Lung microvascular endothelial cell (primary cell): ENCODE measurements at regions not wholly inside any gene's neighbourhood (a gene's known extent, or its start where the extent isn't known, plus 50 kb on each side); places are given as distances from the start of the nearest gene placed in this dataset.

Source experiments
- DNase-seq, 2 donors: peaks; one replicate each; pipeline versions ENCODE4 v3.0.0 to v3.0.0-alpha.2; 2010; ENCODE audit warnings: low read depth in 2 of 2

DNA sequence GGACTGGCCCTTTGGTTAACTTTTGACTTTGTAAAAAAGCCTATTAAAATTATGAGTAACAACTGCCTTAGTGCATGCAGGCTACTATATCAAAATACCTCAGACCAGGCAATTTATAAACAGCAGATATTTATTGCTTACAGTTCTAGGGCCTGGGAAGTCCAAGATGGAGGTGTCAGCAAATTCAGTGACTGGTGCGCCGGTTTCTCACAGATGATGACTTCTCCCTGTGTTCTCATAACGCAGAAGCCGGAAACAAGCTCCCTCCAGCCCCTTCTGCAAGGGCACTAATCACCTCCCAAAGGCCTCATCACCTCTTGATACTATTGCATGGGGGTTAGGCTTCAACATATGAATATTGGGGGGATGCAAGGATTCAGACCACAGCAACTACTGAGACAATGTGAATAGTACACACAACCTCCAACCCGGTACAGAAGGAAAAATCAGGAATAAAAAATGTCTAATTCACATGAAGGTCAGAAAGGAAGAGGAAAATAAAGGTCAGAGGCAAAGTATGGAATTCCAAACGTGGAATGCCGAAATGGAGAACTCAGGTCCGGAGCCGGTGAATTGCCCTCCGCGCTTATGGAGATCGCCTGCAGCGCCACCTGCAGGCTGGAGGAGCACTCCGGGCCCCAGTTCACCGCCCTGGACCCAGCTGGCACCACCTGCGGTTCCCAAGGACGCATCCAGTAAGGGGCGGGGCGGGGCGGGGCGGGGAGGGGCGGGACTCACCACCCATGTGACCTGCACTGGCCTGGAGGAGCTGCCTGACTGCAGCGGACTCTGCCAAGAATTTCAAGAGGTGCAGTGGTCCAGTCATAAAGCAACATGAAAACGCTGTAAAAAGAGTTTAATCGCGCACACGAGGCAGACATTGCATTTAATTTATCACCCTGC lies 203.4 kb downstream of the KIF26A start:
- DNase-seq, result peak in 1 of 2 donors; percentile 66

DNA sequence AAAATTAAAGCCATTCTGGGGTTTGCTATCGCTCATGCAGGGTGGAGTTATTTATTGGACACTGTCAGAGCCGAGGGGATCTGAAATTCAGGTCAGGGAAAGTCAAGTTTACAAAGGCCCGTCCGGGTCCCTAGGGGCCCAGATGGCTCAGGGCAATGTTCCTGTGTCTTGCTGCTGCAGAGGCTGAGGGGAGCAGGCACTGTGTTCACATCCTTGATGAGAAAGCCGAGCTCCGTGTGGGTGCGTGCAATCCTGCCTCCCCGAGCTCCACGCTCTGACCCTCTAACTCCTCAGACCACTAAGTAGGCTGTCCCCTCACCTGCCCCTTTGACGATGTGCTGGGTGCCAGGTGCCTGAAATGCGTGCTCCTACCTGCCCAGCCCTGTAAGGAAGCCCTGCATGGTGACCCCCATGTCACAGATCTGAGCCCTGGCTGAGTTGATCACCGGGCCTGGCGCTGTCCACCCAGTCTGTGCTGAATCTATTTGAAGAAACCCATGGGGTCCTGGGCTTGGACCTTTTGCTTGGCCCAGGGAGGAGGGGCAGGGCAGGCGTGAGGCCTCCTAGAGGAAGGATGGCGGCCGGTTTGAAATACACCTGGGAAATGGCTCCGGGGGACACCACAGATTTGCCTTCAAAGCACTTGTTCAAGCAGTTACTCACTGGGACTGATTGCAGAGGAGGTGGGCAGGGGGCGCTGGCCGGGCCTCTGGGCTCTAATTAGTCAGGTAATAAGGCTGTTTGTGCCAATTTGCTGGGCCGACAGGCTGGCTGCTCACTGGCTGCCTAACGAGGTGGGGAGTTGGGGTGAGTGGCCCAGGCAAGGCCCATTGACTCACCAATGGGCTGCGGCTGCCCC lies 204.3 kb downstream of the KIF26A start:
- DNase-seq, result no peak

DNA sequence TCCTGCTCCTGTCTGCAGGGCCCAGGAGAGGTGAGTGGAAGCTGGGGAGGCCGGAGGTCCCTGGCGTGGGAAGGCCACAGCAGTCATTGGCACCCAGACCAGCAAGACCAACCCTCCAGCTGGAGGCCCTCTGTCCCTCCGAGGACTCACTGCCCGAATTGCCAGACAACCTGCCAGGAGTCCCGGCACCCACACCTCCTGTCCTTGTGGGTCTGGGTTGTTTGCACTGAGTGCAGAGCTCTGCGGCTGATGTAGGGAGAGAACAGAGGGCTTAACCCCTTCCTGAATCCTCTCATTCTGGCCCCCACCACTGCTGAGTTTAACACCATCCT lies 204.9 kb downstream of the KIF26A start:
- DNase-seq, result no peak

DNA sequence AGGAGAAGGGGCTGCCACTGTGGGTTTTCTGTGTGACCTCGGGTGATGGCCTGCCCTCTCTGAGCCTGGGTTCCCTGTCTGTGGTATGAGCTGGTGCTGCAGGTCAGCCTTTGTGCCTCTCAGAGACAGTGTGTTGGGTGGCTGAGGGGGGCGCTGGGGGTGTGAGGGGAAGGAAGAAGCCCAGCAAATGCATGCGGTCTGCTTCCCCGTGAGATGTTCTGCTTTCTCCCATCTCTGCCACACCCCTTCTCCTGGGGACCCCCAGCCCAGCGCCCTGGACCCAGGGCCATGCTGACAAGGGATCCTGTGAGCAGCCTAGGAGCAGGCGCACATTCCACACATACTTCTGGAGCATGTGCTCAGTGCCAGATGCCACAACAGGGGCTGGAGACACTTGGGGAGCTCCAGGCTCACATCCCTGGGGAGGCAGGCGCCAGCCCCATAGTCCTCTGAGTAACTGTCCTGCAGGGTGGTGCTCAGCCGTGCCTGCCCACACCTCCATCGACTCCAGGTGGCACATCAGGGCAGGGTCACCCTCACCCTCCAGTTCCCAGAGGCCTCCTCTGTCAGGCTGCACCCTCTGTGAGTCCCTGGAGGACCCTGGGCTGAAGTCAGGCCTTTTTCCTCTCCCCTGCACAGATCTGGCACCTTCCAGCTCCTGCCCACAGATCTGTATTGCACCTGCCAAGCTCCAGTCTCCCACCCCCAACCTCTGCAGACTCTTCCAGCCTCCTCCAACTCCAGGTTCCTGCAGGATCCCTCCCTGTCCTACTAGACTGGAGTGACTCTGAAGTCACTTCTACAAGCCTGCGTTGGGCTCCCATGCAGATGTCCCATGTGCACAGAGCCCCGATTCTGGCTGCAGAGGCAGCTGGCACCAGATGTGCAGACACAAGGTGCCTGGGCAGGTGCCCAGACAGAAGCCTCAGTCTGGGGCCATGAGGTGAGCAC lies 205.6 kb downstream of the KIF26A start:
- no peak for DNase-seq

DNA sequence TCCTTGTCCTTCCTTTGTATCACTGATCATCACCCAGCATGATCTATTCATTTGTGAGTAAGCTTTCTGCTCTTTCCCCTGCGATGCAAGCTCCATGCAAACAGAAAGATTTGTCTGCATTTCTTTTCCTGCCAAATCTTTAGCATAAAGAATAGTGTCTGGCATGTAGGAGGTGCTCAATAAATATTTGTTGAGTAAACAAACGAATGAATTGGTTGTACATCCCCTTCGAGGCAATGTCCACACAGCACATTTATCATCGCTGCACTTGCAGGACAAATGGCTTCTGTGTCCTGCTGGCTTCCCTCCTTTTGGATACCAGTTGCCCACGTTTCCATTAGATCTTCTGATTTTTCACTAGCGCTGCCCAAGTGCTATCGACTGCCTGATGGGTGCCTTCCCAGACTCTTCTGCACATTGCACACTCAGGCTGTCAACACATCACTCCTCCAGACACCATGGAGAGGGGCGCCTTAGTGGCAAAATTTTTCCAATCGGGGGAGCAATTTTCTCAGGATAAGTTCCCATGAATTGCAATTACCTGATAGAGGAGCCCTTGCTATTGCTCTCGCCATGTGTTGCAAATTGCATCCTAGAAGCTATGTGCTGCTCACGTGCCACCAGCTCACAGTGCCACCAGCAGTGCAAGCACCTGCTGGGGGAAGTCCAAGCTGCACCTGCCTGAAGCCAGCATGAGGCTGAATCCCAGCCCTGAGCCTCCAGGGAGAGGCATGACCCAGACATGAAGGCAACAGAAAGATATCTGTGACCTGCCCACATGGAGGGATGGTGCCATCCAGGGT lies 206.6 kb downstream of the KIF26A start:
- no peak for DNase-seq

DNA sequence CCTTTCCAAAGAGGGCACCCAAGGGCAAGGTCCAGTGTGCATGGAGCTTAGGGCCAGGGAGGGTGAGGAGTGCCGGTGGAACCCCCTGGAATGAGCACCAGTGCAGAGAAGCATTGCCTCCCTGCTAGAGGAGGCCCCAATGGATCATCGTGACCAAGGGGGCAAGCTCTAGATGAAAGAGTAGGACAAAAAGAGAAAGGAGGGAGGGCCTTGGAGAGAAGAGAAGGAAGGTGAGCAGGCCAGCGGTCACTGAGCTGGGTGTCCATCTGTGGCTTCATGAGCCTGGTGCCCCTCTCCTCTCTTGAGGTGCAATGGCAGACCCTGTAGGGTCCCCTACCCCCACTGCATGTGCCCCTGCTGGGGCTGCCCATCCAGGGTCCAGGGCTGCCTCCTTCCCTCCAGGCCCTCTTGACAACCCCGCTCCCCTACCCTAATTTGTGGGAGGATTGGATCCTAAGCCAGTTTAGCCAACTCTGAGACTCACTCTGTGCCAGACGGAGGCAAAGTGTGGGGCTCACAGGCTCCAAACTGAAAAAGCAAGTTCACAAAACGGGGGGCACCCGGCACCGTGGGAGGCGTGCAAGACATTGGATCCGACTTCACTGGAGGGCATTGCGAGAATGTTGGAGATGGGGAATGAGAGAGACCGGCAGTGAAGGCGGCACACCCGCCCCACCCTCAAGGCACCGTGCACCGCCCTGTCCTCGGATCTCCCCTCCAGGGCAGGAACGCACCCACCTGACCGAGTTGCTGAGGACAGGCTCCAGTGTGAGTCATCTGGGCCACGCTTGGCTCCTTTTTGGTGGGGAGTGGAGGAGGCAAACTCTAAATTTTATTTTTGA lies 207.5 kb downstream of the KIF26A start:
- DNase-seq, result no peak

DNA sequence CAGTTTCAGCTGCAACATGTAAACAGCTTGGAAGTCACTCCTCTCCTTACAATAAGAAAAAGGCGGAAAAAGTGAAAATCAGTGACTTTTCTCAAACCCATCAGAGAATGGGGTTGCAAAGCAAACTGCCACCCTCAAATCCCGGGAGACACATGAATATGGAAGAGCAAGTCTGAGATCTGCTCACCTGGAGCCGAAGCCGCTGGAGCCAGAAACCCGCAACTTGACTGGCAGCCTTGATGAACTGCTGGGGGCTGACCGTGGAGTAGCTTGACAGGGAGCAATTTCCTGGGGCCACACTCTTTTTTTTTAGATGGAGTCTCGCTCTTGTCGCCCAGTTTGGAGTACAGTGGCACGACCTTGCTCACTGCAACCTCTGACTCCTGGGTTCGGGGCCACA lies 208.2 kb downstream of the KIF26A start:
- DNase-seq, result no peak

DNA sequence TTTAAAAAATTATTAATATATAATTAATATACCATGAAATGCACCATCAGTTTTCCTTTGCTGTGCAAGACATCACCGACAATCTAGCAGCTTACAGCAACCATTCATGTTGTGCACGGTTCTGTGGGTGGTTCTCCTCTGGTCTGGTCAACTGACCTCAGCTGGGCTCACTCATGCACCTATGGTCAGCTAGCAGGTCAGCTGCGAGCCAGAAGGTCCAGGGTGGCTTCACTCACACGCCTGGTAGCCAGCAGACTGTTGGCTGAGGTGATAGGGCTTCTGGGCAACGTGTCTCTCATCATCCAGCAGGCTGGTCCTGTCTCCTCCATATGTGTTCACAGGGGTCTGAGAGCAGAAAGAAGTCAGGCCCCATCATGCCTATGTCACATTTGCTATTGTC lies 210.4 kb downstream of the KIF26A start:
- no peak for DNase-seq

DNA sequence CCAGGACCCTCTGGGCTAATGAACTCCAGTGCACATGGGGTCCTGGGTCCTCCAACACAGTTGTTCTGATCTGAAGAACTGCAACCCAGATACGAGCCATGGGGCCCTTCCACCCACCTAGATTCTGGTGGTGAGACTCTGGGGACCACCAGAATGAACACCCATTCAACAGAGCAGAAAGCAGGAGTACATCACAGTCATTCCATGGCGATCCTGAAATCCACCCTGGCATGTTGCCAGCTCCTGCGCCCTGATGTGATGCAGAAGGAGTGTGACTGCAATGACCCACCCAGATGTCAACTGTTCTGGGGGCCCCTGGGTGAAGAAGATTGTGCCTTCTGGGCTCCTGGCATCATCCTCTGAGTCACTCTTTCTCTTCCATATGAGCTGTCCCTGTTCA lies 211.6 kb downstream of the KIF26A start:
- no peak for DNase-seq

DNA sequence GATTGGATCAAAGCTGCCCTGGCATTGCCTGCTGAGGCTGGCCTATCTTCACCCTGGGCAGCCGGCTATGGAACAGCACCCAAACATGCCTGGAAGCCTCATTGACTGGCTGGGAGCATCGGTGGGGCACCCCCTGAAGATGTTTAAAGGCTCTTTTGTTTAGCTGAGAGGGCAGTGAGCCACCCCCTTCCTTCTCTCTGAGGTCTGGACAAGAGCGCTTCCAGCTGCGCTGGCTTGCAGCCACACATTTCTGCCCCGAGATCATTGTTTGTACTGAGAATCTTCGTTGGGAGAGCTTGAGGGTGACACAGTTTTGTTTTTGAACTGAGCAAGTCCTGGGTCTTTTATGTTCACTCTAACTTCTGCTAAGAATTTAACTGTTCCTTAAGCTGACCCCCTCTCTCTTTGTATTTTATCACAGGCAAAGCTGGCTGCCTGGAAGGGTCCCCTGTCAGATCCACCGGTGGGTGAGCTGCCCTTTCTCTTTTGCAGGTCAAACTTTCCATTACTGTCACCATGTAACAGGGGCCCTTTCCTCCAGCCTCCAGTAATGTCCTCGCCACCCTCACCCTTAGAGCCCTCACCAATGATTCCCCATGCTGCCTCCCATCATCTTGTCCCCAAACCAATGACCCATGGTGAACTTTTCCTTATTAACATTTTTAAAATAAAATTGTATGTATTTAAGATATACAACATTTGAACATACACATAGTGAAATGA lies 212.2 kb downstream of the KIF26A start:
- DNase-seq, result no peak

DNA sequence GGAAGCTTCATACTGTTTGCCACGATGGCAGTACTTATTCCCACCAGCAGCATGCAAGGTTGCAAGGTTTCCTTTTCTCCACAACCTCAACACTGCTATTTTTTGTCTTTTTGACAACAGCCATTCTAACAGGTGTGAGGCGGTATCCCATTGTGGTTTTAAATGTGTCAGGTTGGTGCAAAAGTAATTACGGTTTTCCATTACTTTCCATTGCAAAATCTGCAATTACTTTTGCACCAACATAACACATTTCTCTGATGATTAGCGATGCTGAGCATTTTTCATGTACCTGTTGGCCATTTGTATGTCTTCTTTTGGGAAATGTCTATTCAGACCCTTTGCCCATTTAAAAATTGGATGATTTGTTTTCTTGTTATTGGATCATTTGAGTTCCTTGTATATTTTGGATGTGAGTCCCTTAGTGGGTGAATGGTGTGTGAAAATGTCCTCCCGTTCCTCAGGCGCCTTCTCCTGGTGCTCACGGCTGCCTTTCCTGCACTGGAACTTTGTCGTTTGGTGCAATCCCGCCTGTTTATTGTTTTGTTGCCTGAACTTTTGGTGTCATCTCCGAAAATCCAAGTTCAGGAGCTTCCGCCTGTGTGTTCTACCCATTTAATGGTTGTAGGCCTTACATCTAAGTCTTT lies 213.6 kb downstream of the KIF26A start:
- DNase-seq, result no peak

DNA sequence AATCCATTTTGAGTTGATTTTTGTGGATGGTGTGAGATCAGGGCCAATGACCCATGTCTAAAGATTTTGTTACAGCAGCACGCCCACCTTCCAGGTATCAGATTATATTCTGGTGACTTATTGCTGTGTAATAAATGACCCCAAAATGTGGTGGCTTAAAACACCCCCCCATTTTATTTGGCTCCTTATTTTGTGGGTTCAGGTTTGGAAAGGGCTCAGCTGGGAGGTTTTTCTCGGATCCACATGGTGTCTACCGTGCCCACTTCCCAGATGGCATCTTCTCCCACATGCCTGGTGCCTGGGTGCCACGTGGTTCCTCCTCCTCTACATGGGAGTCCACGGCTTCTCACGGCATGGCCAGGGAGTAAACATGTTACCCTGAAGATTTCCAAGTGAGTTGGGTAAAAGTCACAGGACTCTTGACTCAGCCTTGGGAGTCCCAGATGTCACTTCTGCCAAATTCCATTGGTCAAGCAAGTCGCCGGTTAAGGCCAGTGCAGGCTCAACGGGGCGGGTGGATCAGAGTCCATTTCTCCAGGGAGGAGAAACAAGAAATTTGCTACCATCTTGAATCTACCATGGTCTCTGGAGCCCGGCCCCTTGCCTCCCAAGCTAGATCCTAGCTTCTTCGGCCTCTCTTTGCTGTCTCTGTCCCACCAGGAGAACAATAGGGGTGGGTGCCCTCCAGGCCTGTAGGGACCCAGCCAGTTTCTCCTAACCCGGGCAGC lies 214.3 kb downstream of the KIF26A start:
- DNase-seq, result no peak

DNA sequence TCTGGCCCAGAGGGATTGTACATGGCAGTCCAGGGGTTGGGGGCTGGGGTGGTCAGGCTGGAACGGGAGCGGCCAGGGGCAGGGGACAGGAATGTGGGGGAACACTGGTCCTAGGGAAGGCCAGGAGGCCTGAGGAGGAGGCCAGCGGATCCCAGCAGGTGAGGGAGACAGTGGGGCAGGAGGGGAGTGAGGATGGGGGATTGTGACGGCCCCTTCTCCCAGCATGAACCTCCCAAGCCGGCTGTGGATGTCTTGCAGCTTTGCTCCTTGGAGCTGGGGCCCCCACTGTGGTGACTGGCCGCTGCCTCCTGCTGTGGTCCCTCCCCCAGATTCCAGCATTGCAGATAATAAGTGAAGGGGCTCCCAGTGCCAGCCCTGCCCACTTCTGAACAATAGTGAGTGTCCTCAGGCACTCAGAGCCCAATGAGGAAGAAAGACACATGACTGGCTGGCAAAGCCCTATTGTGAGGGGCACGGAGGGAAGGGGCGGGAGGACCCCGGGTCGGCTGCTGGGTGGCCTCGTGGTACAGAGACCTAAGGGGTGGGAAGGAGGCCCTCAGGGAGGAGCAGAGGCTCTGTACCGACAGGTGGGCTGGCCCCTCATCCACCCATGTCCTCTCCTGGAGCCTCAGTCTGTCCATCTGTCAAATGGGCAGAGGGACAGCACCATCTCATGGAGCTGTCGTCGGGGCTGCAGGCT lies 215.0 kb downstream of the KIF26A start:
- no peak for DNase-seq

DNA sequence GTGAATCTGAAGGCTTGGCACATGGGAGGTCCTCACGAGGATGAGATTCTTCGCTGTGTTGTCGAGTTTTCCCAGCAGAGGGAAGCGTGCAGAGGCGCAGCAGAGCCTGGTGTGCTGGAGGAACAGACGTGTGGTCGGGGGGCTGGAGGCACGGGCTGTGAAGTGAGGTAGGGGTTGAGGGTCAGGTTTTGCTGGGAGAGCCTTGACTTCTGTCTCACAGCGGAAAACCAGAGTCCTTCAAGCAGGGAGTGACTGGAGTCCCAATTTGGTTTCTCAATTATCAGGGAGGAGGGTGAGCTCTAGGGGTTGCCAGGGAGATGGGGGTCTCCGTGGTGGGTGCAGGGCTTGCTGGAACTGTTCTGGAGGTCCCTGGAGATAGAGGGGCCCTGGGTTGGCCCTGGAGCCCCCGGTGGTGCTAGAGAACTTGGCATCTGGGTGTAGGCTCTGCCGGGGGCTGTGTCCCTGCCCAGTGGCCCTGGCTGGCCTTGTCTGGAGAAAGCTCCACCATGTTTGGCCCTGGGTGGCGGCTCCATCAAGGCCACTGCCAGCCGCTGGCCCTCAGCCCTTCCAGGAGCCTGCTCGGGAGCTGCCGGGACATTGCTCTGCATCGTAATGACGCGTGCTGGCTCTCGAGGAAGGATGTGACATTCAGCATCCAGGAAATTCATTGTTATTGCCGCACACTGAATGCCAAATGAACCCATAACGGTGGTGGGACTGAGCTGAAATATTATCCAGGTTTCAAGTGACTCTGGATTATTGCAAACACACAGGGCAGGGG lies 215.7 kb downstream of the KIF26A start:
- DNase-seq, result peak; percentile 40 to 92

DNA sequence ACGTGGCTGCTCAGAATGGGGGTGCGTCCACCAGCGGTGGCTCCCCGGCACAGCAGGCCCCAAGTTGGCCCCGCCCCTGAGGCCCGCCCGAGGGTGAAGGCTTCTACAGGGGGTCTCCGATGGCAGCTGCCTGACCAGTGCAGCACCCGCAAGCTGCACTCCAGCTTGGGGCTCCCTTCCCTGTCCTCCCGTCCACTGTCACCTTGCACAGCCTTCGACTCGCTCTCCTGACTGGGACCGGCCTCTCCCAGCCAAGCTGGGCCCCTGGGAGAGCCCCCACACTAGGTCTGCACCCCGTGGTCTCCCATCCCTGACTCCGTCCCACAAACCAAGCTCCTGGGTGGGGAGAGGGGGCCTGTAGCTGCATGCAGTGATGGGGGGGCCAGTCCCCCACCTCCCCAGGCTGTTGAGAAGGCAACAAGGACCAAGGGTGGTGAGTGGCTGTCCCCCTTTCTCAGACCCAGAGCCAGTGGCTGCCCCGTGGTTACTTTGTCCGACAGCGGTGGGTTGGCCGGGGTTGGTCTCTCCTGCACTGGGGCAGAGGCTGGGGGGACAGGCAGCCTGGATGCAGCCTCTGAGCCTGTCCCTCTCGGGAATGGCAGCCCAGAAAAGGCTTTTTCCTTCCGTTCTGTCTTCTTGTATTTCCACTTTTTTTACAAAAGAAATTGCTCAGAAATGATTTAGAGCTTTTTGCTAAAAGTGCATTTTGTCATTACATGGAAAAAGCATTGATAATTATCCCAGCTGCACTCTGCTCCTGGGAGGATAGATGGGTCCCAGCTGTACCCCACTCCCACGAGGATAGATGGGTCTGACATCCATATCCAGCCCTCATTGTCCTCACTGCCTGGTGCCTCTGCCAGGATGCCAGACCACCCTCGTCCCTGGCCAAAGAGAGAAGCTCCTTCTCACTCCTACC lies 217.0 kb downstream of the KIF26A start:
- no peak for DNase-seq
